LNCaP clone FGC (cell line): ENCODE measurements at regions not wholly inside any gene's neighbourhood (a gene's known extent, or its start where the extent isn't known, plus 50 kb on each side); places are given as distances from the start of the nearest gene placed in this dataset.
"Not testable (repeated sequence)": the region's sequence is repeated elsewhere in the genome, so short reads cannot be mapped to it uniquely, and the experiment has no call there.

Experiments used
- DNase-seq: peaks from one replicate; pipeline ENCODE4 v3.0.0-alpha.2; 2011; ENCODE audit warnings: low read depth
- H3K4me3 ChIP-seq: 2 replicates; pipeline ENCODE4 v1.5.1; 2011; ENCODE audit warnings: mild to moderate bottlenecking, low read depth, low read length, control low read depth
- CTCF ChIP-seq: IDR thresholded peaks from 2 replicates; pipeline ENCODE4 v1.5.1; 2012; ENCODE audit warnings: mild to moderate bottlenecking; ENCODE audit not compliant: control insufficient read depth, insufficient read depth; ENCODE audit errors: extremely low read depth

GRCh38 chr3:30474371-30474770, 132.0 kb upstream of the TGFBR2 start:
- no peak for DNase-seq
- no peak overlapping the region for H3K4me3 ChIP-seq
- no peak for TF ChIP-seq CTCF

DNA sequence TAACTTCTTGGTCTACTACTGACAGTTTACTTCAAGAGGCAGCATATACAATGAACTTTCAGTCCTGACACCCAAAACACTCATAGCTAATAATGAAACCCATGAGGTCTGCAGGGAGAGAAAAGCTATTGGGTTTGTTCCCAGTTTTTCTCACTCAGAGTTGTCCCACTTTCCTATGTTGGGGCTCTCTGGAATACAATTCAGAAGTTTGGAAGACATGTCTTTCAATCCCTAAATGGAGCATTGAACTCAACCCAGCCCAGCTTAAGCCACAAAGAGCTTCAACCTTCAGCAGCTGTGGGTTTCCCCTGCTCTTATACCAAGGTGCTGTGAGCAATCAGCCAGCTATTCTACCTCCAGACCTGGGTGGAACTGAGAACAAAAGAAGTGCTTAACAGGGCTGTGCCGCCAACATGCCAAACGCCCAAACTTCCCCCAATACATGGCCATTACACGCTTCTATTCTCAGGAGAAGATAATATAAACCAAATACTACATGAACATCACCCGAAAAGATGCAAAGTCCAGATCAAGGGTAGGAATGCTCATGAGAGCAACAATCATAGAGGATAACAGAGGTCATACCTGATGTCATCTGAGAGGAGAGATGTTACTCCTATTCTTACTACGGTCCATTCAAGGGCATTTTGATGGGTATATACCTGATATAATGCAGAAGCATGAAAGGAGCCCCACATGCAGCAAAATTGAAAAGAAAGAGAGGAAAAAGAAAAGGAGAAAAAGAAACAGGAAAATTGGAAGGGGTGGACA, 131.2 kb upstream of the TGFBR2 start:
- TF ChIP-seq CTCF: no peak
- no peak for DNase-seq
- no peak overlapping the region for H3K4me3 ChIP-seq

- TF ChIP-seq CTCF: no peak
- H3K4me3 ChIP-seq: no peak overlapping the region
- DNase-seq: no peak
Measured at GRCh38 chr3:30475809-30476178, 130.6 kb upstream of the TGFBR2 start.

DNA sequence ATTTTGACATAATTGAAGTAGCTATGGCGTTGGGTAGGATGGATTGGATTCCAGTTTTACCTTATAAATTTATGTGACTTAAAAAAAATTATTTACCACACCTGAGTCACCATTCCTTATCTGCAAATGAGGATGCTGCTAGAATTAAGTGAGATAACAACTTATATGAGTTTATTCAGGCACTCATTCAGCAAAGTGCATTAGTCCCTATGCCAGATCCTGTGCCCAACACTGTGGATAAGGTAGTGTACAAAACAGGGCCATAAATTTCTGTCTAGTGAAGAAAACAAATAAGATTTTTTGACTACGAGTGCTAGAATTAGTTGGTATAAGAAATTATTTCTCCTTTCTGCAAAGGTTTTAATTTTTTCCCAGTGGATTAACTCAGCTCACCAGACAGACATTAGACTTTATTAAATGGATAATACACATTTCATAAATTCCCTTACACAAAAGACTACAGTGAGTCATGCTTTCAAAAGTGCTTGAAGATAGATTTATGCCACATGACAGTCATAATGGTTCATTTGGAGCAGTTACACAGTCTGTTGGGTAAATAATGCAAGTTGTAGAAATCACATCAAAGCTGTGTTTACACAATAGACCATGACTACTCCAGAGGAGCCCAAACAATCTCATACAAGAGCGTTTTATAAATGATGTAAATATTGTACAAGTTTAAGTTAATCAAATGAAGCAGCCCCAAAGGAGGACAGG, 129.9 kb upstream of the TGFBR2 start:
- H3K4me3 ChIP-seq: no peak overlapping the region
- no peak for TF ChIP-seq CTCF
- peak; percentile 90 for DNase-seq

DNA sequence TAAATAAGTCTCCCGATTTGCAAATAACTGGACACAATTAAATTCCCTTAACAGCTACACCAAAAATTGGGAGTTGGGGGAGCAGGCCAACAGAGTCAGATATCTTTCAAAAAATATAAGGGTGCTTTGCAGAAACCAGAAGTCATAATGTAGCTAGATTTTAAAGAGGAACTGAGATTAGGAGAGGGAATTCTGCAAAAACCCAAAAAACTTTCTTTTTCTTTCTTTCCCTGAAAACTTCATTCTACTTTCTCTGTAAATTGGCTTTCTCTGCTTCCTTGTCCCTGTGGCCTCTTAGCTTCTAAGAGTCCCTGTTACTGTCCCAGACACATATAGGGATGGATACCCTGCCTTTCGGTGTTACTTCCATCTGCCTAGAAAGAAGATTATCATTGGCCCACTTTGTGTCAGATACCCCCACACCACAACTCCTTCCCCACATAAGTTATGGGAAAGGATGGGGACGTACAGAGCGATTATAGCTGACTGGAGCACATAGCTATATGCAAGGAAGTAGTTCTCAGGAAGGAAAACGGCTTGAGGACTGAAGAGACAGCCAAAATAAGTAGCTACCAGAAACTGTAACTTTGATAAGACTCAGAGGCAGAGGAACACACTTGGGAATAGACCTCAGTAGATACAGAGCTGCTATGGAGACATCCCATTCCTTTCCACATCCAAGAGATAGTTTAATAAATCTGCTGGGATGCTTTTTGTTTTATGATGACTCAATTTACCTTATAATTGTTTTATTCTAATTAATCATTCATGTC, 129.1 kb upstream of the TGFBR2 start:
- TF ChIP-seq CTCF: no peak
- H3K4me3 ChIP-seq: no peak overlapping the region
- DNase-seq: no peak

DNA sequence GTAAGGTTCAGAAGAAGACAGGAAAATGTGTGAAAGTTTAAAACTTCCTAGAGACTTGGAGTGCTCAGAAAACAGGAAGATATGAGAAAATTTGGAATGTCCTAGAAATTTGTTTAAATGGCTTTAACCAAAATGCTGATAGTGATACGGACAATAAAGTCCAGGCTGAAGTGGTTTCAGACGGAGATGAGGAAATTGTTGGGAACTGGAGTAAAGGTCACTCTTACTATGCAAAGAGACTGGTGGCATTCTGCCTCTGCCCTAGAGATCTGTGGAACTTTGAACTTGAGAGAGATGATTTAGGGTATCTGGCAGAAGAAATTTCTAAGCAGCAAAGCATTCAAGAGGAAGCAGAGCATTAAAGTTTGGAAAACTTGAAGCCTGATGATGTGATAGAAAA, 126.7 kb upstream of the TGFBR2 start:
- H3K4me3 ChIP-seq, DNase-seq: not testable (repeated sequence)

GRCh38 chr3:30480156-30480555, 126.2 kb upstream of the TGFBR2 start:
- not testable (repeated sequence) for DNase-seq, H3K4me3 ChIP-seq
